Endothelial cell (in vitro differentiated cells): ENCODE measurements at regions not wholly inside any gene's neighbourhood (a gene's known extent, or its start where the extent isn't known, plus 50 kb on each side); places are given as distances from the start of the nearest gene placed in this dataset.

Experiments used
- DNase-seq: peaks from one replicate; pipeline ENCODE4 v3.0.0; 2021; ENCODE audit warnings: low spot score
- H3K27ac Mint-ChIP-seq: one replicate; pipeline ENCODE4 v1.8.0; 2021; ENCODE audit warnings: mixed read lengths, inconsistent platforms; ENCODE audit not compliant: unreplicated experiment
- H3K27me3 Mint-ChIP-seq: one replicate; pipeline ENCODE4 v1.8.0; 2021; ENCODE audit warnings: mild to moderate bottlenecking, moderate library complexity, mixed read lengths, inconsistent platforms; ENCODE audit not compliant: unreplicated experiment
- H3K36me3 Mint-ChIP-seq: one replicate; pipeline ENCODE4 v1.8.0; 2021; ENCODE audit warnings: mild to moderate bottlenecking, low read depth, mixed read lengths, inconsistent platforms; ENCODE audit not compliant: unreplicated experiment
- H3K4me1 Mint-ChIP-seq: one replicate; pipeline ENCODE4 v1.8.0; 2021; ENCODE audit warnings: mild to moderate bottlenecking, mixed read lengths, inconsistent platforms; ENCODE audit not compliant: unreplicated experiment
- H3K4me3 Mint-ChIP-seq: one replicate; pipeline ENCODE4 v1.8.0; 2021; ENCODE audit warnings: mild to moderate bottlenecking, mixed read lengths, inconsistent platforms; ENCODE audit not compliant: unreplicated experiment
- H3K9me3 Mint-ChIP-seq: one replicate; pipeline ENCODE4 v1.8.0; 2021; ENCODE audit warnings: mixed read lengths, inconsistent platforms; ENCODE audit not compliant: unreplicated experiment
- TF ChIP-seq, protein P1 (sequence below): fragments of 200-600 bp; sonication (generic); IDR thresholded peaks from one replicate; pipeline ENCODE4 v1.5.0; 2021; ENCODE audit warnings: antibody characterized with exemption; ENCODE audit not compliant: unreplicated experiment

- no peak overlapping the region for H3K4me3 Mint-ChIP-seq
- no peaks in the 10 kb centered on the region for H3K9me3 Mint-ChIP-seq
- DNase-seq = no peak
- no peaks in the 10 kb centered on the region for H3K36me3 Mint-ChIP-seq
- H3K27me3 Mint-ChIP-seq = peaks cover 2% of the 10 kb centered on the region
- TF ChIP-seq, protein P1, sequence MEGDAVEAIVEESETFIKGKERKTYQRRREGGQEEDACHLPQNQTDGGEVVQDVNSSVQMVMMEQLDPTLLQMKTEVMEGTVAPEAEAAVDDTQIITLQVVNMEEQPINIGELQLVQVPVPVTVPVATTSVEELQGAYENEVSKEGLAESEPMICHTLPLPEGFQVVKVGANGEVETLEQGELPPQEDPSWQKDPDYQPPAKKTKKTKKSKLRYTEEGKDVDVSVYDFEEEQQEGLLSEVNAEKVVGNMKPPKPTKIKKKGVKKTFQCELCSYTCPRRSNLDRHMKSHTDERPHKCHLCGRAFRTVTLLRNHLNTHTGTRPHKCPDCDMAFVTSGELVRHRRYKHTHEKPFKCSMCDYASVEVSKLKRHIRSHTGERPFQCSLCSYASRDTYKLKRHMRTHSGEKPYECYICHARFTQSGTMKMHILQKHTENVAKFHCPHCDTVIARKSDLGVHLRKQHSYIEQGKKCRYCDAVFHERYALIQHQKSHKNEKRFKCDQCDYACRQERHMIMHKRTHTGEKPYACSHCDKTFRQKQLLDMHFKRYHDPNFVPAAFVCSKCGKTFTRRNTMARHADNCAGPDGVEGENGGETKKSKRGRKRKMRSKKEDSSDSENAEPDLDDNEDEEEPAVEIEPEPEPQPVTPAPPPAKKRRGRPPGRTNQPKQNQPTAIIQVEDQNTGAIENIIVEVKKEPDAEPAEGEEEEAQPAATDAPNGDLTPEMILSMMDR = no peak
- H3K4me1 Mint-ChIP-seq = no peaks in the 10 kb centered on the region
- no peak overlapping the region for H3K27ac Mint-ChIP-seq
Measured at GRCh38 chr5:118598311-118598710, 390.0 kb downstream of the DTWD2 start.

GRCh38 chr5:118597543-118597942, 390.8 kb downstream of the DTWD2 start:
- no peak overlapping the region for H3K27ac Mint-ChIP-seq
- no peak for DNase-seq
- TF ChIP-seq, protein P1 = no peak
- H3K36me3 Mint-ChIP-seq = no peaks in the 10 kb centered on the region
- peaks cover 2% of the 10 kb centered on the region for H3K27me3 Mint-ChIP-seq
- H3K4me3 Mint-ChIP-seq = no peak overlapping the region
- no peaks in the 10 kb centered on the region for H3K9me3 Mint-ChIP-seq
- no peaks in the 10 kb centered on the region for H3K4me1 Mint-ChIP-seq

GRCh38 chr5:118596255-118596654, 392.1 kb downstream of the DTWD2 start:
- no peaks in the 10 kb centered on the region for H3K9me3 Mint-ChIP-seq
- H3K27ac Mint-ChIP-seq = no peak overlapping the region
- H3K27me3 Mint-ChIP-seq = peaks cover 2% of the 10 kb centered on the region
- TF ChIP-seq, protein P1 = no peak
- no peaks in the 10 kb centered on the region for H3K4me1 Mint-ChIP-seq
- H3K36me3 Mint-ChIP-seq = no peaks in the 10 kb centered on the region
- H3K4me3 Mint-ChIP-seq = no peak overlapping the region
- no peak for DNase-seq

GRCh38 chr5:118593003-118593328, 395.4 kb downstream of the DTWD2 start:
- Mint-ChIP-seq H3K4me3 (no peak overlapping the region), H3K9me3 (no peaks in the 10 kb centered on the region), H3K27ac (no peak overlapping the region), H3K36me3 (no peaks in the 10 kb centered on the region), H3K27me3 (peaks cover 3% of the 10 kb centered on the region), H3K4me1 (no peaks in the 10 kb centered on the region)
- TF ChIP-seq, protein P1 = peak; percentile 47
- DNase-seq = no peak

- peaks cover 3% of the 10 kb centered on the region for H3K27me3 Mint-ChIP-seq
- no peaks in the 10 kb centered on the region for H3K4me1 Mint-ChIP-seq
- no peaks in the 10 kb centered on the region for H3K9me3 Mint-ChIP-seq
- H3K27ac Mint-ChIP-seq = no peak overlapping the region
- H3K4me3 Mint-ChIP-seq = no peak overlapping the region
- TF ChIP-seq, protein P1 = no peak
- DNase-seq = no peak
- H3K36me3 Mint-ChIP-seq = no peaks in the 10 kb centered on the region
Measured at GRCh38 chr5:118592229-118593002, 395.9 kb downstream of the DTWD2 start.
